ENCODE measurements at regions not wholly inside any gene's neighbourhood (a gene's known extent, or its start where the extent isn't known, plus 50 kb on each side); places are given as distances from the start of the nearest gene placed in this dataset.

DNA sequence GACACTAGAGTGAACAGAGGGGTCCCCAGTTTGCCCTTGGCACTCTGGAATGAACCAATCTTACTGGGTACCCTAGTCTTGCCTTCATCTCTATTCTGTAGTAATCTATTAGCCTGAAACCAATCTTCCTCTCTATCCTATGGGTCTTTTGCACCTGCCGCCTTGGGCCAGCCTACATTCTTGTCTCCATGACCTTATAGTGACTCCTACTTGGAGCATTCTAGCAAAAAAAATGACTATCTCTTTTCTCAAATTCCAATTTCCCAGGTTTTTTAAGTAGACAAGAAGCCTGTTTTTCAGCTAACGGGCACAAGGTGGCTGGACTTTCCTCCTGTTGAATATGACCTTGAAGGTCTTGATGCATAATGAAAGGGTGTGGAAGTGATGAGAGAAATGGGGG is 568.7 kb downstream of the TRAM1L1 start:
- H4K20me1 ChIP-seq (ENCODE audit: insufficient read depth, low read length), result no peaks in the 10 kb centered on the region
- no peaks in the 10 kb centered on the region for H3K27me3 ChIP-seq (ENCODE audit: control insufficient read depth in 2 of 2, insufficient read depth in 2 of 2, low read length in 2 of 2)
- peaks cover 15 to 31% of the 10 kb centered on the region in 2 donors for H3K9me3 ChIP-seq (replicated peaks in 1 of 2; ENCODE audit: control insufficient read depth in 1 of 2, insufficient read depth in 1 of 2, low read length in 2 of 2)
- Mint-ChIP-seq H3K4me1 (no peaks in the 10 kb centered on the region), H3K4me3 (no peak overlapping the region), H3K9me3 (peaks cover 2 to 22% (median 11%) of the 10 kb centered on the region in 7 donors), H3K27me3 (ENCODE audit: low read depth in 3 of 3) (peaks cover 0 to 2% (median 0%) of the 10 kb centered on the region in 3 donors), H3K36me3 (no peaks in the 10 kb centered on the region), H3K27ac (peak overlapping the region in 1 of 7 donors; percentile 43)
- no peak overlapping the region for H2AFZ ChIP-seq (ENCODE audit: insufficient read depth, low read depth, low read length, poor library complexity, severe bottlenecking)
- DNase-seq, result no peak
- no peak overlapping the region for H3K27ac ChIP-seq (ENCODE audit: low read depth in 1 of 2, low read length in 2 of 2)
- H3K79me2 ChIP-seq (ENCODE audit: insufficient read depth, low read length), result no peaks in the 10 kb centered on the region
- H3K36me3 ChIP-seq (replicated peaks in 1 of 2; ENCODE audit: control insufficient read depth in 1 of 2, insufficient read depth in 2 of 2, low read length in 2 of 2), result no peaks in the 10 kb centered on the region
- intact Hi-C loops (cut with micrococcal nuclease), result no loop called here
- H3K4me1 ChIP-seq (ENCODE audit: control insufficient read depth in 1 of 2, insufficient read depth in 2 of 2, low read length in 2 of 2), result no peaks in the 10 kb centered on the region
- H3K4me3 ChIP-seq (replicated peaks in 1 of 3; ENCODE audit: low read depth in 2 of 3, low read length in 3 of 3), result no peak overlapping the region
- H3K9ac ChIP-seq (ENCODE audit: insufficient read depth, low read length, poor library complexity, severe bottlenecking), result no peak overlapping the region
- TF ChIP-seq, protein P1, sequence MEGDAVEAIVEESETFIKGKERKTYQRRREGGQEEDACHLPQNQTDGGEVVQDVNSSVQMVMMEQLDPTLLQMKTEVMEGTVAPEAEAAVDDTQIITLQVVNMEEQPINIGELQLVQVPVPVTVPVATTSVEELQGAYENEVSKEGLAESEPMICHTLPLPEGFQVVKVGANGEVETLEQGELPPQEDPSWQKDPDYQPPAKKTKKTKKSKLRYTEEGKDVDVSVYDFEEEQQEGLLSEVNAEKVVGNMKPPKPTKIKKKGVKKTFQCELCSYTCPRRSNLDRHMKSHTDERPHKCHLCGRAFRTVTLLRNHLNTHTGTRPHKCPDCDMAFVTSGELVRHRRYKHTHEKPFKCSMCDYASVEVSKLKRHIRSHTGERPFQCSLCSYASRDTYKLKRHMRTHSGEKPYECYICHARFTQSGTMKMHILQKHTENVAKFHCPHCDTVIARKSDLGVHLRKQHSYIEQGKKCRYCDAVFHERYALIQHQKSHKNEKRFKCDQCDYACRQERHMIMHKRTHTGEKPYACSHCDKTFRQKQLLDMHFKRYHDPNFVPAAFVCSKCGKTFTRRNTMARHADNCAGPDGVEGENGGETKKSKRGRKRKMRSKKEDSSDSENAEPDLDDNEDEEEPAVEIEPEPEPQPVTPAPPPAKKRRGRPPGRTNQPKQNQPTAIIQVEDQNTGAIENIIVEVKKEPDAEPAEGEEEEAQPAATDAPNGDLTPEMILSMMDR (IDR thresholded peaks at IDR 0.05), result no peak
- H3K4me2 ChIP-seq (replicated peaks; ENCODE audit: extremely low read depth, low read length, poor library complexity, severe bottlenecking), result no peak overlapping the region
- 73% methylated on average over 2 of the region's 2 CpGs for WGBS (ENCODE audit: insufficient coverage)

DNA sequence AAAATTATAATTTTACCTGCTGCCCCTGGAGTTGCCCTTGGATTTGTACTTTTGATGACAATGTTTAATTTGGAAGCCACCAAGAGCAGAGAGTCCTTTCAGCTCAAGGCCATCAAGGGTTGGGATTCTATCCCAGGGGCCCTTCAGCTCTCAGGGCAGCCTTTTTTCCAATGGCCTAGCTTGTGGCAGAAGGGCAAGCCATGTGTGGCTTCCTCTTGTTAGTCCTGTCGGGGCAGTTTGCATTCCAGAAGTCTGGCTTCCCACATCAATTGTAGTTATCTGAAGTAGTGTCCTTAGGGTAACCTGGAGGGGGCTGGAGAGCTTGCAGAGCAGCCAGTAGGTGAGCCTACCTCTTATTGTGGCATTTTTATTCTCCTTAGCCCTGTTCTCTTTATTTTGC is 569.4 kb downstream of the TRAM1L1 start:
- H3K36me3 ChIP-seq (replicated peaks in 1 of 2; ENCODE audit: control insufficient read depth in 1 of 2, insufficient read depth in 2 of 2, low read length in 2 of 2), result no peaks in the 10 kb centered on the region
- Mint-ChIP-seq H3K4me1 (no peaks in the 10 kb centered on the region), H3K4me3 (no peak overlapping the region), H3K27ac (no peak overlapping the region), H3K27me3 (ENCODE audit: low read depth in 3 of 3) (peaks cover 0 to 2% (median 0%) of the 10 kb centered on the region in 3 donors), H3K9me3 (peaks cover 2 to 22% (median 11%) of the 10 kb centered on the region in 7 donors), H3K36me3 (no peaks in the 10 kb centered on the region)
- H3K9me3 ChIP-seq (replicated peaks in 1 of 2; ENCODE audit: control insufficient read depth in 1 of 2, insufficient read depth in 1 of 2, low read length in 2 of 2), result peaks cover 15 to 31% of the 10 kb centered on the region in 2 donors
- H3K27ac ChIP-seq (ENCODE audit: low read depth in 1 of 2, low read length in 2 of 2), result no peak overlapping the region
- intact Hi-C loops (cut with micrococcal nuclease), result no loop called here
- TF ChIP-seq, protein P1 (IDR thresholded peaks at IDR 0.05), result no peak
- no peaks in the 10 kb centered on the region for H3K4me1 ChIP-seq (ENCODE audit: control insufficient read depth in 1 of 2, insufficient read depth in 2 of 2, low read length in 2 of 2)
- no peaks in the 10 kb centered on the region for H3K79me2 ChIP-seq (ENCODE audit: insufficient read depth, low read length)
- no peak for DNase-seq
- H3K4me3 ChIP-seq (replicated peaks in 1 of 3; ENCODE audit: low read depth in 2 of 3, low read length in 3 of 3), result no peak overlapping the region
- no peak overlapping the region for H2AFZ ChIP-seq (ENCODE audit: insufficient read depth, low read depth, low read length, poor library complexity, severe bottlenecking)
- WGBS (ENCODE audit: insufficient coverage), result no CpG with 5 or more reads among the region's 1 CpG
- no peaks in the 10 kb centered on the region for H3K27me3 ChIP-seq (ENCODE audit: control insufficient read depth in 2 of 2, insufficient read depth in 2 of 2, low read length in 2 of 2)
- H3K4me2 ChIP-seq (replicated peaks; ENCODE audit: extremely low read depth, low read length, poor library complexity, severe bottlenecking), result no peak overlapping the region
- H4K20me1 ChIP-seq (ENCODE audit: insufficient read depth, low read length), result no peaks in the 10 kb centered on the region
- no peak overlapping the region for H3K9ac ChIP-seq (ENCODE audit: insufficient read depth, low read length, poor library complexity, severe bottlenecking)

Data from CD14-positive monocyte (primary cell).